ACHN (cell line): ENCODE measurements at regions not wholly inside any gene's neighbourhood (a gene's known extent, or its start where the extent isn't known, plus 50 kb on each side); places are given as distances from the start of the nearest gene placed in this dataset.

ENCODE experiments used
- DNase-seq: peaks from one replicate; pipeline ENCODE4 v3.0.0-alpha.2; 2015
- in situ Hi-C: cut with HindIII; loops from 2 replicates; pipeline ENCODE4 v1.10.0; 2017; ENCODE audit warnings: low sequenced_read_pairs, low pct_ligation_motif_present, low pct_unique_long_range_greater_than_20kb

DNA sequence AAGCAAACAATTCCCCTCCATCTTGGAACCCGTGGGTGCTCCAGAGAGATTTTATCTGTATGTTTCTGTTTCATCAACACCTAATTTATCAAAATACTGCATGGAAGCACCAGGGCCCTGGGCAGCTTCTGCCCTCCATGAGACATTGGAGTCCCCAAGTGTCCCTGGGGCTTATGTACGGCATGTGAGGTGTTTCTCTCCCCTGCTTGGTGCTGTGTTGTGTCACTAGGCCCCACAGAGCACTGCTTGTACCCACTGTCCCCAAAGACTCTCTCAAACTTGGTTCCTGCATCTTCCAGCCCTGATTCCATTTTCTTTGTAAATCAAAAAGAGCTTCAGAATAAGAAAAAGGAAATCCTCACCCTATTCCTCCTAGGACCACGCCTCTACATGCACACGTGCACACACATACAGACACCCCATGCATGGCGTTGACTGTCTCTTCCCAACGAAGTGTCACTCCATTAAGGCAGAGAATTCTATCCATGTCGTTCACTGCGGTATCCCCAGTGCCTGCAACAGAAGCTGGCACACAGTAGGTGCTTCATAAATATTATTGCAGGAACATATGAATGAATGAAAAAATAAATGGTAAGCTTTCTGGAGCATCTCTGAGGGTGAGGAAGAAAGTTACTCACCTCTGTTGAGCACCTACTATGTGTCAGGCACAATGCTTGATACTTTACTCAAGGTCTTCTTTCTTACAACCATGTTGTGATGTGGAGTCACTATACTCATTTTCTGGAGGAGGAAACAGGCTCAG lies 191.6 kb downstream of the DICER1 start:
- DNase-seq: no peak
- in situ Hi-C loops: no loop called here

DNA sequence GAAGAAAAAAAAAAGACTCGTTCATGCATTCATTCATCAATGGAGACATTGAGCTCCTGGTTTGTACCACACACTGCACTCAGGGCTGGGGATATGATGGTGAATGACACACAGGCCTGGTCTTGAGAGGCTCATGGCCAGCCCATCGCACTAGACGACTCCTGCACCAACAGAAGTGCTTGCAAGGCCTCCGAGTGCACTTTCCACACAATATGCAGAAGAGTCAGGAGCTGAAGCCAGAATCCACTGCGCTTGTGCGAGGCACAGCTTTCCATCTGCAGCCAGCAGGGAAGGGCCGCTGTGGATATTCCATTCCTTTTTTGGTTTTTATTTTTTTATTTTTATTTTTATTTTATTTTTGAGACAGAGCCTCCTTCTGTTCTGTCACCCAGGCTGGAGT lies 192.4 kb downstream of the DICER1 start:
- no peak for DNase-seq
- in situ Hi-C loops: no loop called here

- in situ Hi-C loops: no loop called here
- DNase-seq: no peak
These were observed 193.1 kb downstream of the DICER1 start for GRCh38 chr14:94964181-94964580.

DNA sequence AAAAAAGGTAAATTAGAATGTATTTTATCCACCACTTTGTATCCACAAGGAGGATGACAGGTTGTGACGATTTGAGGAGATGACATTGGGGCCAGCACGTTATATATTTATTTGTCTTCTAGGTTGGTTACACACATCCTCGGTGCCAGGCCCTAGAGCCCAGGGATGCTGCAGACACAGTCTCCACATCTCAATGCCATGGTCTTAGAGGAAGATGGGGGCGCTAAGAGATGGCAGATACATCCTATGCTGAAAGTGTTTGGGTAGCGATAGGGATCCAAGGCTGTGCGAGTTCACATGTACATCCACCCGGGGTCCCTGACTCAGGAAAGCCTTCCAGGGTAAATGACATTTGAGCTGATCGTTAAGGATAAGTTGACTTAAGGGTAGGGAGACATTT lies 193.1 kb upstream of the GSC start:
- in situ Hi-C loops: no loop called here
- no peak for DNase-seq

DNA sequence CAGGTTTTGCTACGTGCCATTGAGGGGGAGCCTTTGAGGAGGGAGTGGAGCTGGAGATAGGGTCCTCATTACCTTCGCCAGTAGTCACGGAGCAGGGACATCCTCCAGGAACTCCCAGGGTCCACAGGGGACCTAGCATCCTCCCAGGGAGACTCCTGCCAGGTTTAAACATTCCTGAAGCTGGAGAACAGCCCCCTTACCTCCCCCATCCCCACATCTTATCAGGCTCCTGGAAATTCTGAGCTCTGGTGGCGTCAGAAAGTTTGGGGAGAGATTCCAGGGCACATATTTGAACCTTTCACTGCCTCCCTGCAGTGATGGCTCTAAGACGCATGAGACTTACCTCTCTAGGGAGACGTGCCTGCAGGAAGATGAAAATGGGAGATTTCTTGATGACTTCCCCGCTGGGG lies 192.3 kb upstream of the GSC start:
- no peak for DNase-seq
- in situ Hi-C loops: no loop called here

DNA sequence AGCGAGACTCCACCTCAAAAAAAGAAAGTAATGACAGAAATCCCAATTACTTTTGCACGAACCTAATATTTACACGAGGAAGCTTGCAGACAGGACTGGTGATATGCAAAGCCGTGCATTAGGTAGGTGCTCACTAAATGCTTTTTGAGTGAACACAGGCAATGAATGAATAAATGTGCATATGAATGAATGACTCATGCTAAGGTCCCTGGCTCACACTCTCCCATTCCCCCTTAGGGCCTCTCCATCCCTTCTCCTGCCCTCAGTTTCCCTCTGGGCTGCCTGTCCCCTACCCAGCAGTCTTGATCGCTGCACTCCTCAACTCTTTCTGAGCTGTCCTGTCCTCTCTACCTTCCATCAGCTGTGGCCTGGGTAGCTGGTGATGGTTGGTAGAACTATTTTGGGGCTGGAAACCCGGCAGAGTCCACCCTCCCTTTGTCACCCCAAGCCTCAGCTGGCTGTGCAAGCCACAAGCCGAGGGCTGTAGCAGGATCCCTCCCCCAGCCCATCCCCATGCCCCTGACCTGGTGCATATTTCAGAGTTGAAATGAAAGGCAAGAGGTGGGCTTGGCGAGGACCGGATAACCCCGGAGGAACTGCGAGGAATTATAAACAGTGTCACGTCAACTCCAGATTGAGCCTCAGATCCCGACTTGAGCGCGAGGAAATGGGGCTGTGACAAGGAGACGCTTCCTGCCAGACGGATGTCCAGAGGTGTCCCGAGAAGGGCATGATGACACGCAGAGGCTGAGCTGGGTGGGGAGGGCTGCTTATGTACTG lies 191.7 kb upstream of the GSC start:
- no peak for DNase-seq
- in situ Hi-C loops: no loop called here

DNA sequence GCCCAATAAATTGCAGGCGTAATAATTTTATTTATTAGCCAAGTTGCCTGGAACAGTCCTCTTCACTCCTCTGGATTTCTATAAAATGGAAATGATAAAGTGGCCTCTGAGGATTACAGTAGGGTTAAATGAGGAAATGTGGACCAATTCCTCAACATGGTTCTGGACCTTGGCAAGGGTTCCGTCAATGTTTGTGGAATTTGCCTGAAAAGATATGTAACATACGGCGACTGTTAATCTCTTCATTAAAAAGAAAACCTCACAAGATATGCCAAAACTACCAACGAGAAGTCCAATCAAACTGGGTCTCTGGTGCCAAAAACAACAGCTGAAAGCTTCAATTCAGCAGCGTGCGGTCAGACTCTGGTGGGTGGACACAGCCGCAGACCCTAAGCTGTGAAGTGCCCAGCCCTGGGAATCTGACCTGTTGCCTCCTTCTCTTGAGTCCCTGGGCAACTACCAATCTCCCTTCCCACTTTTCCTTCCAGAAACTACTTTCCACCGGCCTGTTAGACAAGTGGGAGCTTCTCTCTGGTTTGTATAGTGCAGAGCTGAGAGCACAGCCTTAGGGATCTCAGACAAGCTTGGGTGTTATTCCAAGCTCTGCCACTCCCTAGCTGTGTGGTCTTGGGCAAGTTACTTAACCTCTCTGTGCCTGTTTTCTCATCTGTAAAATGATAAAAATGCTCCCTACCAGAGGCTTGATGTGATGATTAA lies 190.5 kb upstream of the GSC start:
- in situ Hi-C loops: no loop called here
- DNase-seq: no peak

GRCh38 chr14:94953541-94954260 lies 183.8 kb upstream of the GSC start:
- in situ Hi-C loops: no loop called here
- no peak for DNase-seq

GRCh38 chr14:94952097-94952496 lies 182.2 kb upstream of the GSC start:
- in situ Hi-C loops: no loop called here
- no peak for DNase-seq

GRCh38 chr14:94946244-94946643 lies 176.3 kb upstream of the GSC start:
- in situ Hi-C loops: no loop called here
- no peak for DNase-seq

DNA sequence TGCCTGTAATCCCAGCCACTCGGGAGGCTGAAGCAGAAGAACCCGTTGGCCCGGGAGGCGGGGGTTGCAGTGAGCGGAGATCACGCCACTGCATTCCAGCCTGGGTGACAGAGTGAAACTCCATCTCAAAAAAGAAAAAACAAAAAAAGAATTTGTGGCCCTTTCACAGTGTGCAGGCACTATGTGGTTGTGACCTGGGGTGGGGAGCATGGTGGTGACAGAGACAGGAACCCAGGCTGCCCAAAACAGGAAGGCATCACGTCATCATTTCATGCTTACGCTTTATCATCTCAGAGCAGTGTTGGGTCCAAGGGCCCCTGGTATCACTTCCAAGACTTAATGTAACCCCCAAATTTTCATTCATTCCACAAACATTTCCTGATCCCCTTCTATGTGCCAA lies 175.7 kb upstream of the GSC start:
- no peak for DNase-seq
- in situ Hi-C loops: no loop called here

DNA sequence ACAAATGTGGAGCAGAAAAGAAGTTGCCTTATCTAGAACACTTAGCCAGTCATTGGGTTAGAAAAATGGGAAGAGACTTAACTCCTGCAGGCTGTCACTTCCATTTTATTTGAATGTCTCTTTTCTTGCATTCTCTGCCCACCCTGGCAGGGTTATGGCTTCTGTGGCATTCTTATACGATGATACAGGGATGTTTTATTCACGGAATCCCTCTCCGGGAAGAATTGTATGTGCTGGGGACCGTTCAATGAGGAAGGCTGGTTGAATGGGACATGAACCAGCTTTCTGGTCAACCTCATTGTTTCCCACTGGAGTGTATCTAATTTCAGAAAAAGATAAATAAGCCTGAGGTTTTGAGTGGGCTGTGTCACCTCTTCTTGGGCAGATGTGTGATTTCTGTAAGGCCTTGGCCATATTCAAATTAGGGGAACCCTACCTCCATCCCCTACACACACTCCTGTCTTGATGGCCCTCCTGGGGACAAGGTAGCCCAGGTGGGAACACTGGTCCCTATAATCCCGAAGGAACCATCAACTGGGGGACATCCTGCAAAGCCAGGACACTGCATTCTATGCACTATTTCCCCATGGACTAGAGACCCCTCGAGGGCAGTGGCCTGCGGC lies 174.8 kb upstream of the GSC start:
- DNase-seq: no peak
- in situ Hi-C loops: no loop called here

GRCh38 chr14:94942601-94943000 lies 172.7 kb upstream of the GSC start:
- DNase-seq: no peak
- in situ Hi-C loops: no loop called here

DNA sequence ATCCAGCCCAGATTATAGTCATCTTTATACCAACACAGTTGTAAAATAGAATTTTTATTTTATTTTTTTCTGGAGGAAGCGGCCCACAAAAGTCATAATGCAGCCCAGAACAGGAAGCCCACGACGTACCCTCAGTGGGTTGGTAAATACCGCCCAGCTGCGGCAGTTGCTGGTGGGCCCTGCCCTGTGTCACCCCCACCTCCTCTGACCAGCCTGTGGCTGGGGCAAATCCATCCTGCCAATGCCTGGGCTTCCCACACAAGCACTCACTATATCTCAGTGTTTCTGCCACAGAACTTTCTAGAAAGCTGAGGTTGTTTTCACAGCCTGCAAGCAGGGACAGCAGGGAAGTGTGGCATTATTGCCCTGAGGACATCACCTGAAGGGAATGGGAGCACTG lies 171.4 kb upstream of the GSC start:
- no peak for DNase-seq
- in situ Hi-C loops: no loop called here

- no peak for DNase-seq
- in situ Hi-C loops: no loop called here
These were observed 170.5 kb upstream of the GSC start for GRCh38 chr14:94940263-94940993.

GRCh38 chr14:94938016-94938415 lies 168.1 kb upstream of the GSC start:
- no peak for DNase-seq
- in situ Hi-C loops: no loop called here

GRCh38 chr14:94936901-94937685 lies 167.2 kb upstream of the GSC start:
- in situ Hi-C loops: no loop called here
- no peak for DNase-seq
